CD4-positive, alpha-beta T cell treated with Interleukin-6 for 4 hours (primary cell): ENCODE measurements at regions not wholly inside any gene's neighbourhood (a gene's known extent, or its start where the extent isn't known, plus 50 kb on each side); places are given as distances from the start of the nearest gene placed in this dataset.
"Not testable (repeated sequence)": the region's sequence is repeated elsewhere in the genome, so short reads cannot be mapped to it uniquely, and the experiment has no call there.

Experiments used
- DNase-seq: peaks from one replicate; pipeline ENCODE4 v3.0.0-alpha.2; 2020; ENCODE audit warnings: mixed read lengths

DNA sequence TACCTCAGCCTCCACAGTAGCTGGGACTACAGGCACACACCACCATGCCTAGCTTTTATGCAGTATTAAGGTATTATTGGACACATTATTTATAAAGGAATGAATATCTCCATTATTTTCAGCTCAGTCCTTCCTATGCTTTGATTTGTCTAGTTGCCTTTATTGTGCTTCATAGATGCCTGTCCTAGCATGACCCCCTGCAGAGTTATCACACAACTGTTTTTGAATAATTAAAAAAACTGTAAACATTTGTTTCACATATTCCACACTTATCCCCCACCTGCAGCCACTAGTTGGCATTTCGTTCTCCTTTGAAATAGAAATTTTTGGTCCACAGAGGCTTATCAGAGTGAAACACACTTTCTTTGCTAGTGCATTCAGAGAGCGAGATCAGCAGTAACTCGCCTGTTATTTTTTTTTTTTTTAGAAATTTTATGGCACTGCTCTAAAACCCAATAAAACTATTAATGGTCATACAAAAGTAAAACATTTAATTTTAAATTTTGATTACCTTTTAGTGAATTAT is 151.8 kb upstream of the RASA1 start:
- DNase-seq: no peak

DNA sequence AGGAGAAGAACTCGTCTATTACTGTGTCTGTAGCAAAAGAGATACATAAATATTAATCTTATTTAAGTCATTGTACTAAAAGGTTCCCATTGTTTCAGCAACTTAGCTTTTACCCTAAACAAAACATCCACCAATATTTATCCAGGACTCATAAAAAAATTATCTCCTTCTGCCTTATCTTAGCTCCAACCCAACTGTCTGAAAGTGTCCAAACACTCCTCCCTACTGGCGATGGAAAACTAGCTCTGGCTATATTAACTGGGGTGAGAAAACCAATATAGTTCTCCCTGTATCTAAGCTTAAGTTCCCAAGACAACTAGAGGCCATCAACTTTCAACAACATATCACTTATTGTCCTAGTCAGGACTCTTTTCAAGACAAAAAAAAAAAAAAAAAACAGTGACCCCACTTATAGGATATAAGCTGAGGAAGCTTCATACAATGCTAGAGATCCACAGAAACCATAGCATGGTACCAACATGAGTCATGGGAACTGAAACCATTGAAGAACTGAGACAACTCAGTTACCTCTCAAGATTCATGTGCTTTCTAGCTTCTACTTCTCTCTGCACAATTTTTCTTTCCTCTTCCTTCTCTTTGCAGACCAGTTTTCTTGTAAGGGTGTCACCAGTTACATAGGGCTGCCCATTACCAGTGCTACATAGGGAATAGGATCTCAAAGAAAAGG is 150.7 kb upstream of the RASA1 start:
- no peak for DNase-seq

DNA sequence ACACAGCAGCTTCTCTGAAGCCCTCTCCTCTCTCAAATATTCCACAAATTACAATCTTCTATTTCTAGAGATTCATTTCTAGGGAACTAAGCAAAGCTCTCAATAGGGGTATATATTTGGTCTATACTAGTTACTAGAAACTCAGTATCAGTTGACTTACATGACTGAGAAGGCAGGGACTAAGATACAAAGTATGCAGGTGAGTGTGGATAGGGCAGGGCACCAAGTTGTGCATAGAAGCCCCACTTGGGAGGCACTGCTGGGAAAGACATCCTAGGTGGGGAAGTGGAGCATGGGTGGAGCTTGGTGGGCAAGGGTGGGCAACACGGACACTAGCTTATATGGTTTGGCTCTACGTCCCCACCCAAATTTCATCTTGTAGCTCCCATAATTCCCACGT is 148.1 kb upstream of the RASA1 start:
- no peak for DNase-seq

DNA sequence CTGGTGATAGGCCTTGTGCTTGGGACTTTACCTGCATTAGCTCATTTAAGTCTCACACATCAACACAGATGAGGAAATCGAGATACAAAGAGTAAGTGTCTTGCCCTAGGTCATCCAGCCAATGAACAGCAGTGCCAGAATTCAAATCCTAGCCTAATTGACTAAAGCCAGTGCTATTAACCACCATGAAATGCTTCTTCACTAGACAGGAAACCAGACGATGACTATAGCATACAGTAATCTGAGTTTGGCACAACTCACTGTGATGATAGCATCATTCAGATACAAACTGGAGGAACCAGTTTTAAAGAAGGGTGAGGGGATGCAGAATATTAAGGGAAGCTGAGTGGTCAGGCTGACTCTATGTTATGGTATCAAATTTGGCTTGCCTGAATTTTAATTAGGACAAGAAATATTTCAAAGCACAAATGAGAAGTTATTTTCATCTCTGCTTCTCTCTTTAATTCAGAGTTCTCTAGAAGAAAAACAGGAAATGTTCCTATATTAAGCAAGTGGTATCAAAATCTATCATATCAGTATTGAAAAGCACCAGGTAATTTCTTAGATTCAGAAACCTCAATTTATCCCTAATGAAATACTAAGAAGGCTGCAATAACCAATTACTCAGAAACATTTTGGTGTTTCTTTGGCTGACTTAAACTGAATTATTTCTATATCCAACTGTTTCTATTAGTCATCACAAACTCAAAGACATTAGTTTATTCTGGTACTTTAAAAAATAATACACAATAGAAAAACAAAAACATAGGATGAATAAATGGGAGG is 147.0 kb upstream of the RASA1 start:
- DNase-seq: peak; percentile 42

DNA sequence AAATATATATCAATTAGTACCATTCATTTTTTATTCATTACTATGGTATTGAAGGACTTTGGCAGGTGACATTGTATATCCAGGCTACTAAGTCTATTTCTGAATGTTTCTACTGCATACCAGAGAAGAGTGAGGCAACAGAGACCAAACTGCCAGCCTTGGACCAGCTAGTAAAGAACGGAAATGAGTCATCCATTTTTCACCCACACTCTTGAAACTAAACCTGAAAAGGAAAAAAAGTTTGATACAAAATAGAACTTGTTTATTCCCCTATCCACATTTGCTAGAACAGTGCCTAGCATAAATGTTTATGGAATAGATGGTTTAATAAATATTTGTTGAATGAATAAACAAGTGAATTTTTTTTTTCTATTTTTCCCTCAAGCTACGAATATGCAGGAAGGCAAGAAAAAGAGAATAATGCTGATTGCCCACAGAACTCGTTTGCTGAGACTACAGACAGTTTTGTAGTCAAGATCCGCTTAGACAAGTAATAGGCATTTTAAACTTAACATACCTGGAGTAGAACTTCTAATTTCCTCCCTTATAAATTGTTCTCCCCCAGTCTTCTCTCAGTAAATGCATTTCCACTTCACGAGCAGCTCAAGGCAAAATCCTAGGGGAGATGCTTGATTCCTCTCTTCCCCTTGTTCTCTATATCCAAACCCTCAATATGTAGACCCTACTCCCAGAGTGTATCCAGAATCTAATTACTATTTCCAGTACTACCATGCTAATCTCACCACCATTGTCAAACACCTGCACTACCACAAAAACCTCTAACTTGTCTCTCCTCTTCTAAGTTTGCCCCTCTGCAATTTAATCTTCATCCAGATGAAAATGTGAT is 146.2 kb upstream of the RASA1 start:
- DNase-seq: peak; percentile 50

DNA sequence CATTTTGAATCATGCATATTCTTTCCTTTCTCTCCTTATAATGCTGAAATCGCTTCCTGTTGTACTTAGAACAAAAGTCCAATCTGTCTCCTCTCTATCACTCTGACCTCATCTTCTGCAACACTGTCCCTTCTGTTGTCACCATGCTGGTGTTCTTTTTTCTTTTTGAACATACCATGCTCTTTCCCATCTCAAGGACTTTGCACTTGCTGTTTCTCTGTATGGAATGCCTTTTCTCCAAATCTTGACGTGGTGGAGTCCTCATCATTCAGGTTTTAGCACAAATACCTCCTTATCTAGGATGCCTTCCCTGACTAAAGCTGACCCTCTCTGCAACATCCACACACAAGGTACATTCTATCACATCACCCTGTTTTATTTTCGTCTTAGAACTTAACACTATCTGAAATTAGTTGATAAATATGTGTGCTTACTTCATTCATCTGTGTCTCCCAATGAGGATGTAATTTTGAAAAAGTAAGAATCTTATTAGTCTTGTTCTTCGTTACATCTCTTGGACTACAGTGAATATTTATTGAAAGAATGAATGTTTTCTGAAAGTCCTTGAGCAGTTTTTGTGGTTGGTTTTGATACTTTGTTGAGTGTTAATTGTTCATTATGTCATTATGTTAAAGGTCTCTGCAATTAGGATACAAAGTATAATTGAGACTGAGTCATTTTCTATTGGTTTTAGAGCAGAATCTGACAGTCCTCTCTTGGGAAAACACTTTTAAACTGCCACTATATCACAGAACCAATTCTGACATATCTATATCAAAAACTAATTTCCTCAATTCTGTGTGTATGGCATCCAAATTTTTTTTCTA is 145.3 kb upstream of the RASA1 start:
- no peak for DNase-seq

DNA sequence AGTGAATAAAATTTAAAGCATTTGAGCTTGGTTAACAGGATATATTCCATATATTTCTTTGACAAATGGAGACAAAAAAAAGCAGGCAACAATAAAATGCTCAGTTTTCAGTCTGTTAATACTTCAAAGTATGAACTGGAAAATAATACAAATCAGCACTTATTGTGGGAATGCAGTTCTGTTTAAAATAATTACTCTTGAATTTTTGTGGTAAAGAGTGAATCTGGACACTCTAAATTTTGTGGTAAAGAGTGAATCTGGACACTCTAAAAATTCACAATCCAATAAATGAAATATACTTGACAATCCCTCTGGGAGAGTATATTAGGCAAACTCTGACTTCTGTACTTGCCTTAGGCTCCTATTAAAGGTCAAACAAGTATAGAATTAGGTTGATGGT is 141.9 kb upstream of the RASA1 start:
- no peak for DNase-seq

DNA sequence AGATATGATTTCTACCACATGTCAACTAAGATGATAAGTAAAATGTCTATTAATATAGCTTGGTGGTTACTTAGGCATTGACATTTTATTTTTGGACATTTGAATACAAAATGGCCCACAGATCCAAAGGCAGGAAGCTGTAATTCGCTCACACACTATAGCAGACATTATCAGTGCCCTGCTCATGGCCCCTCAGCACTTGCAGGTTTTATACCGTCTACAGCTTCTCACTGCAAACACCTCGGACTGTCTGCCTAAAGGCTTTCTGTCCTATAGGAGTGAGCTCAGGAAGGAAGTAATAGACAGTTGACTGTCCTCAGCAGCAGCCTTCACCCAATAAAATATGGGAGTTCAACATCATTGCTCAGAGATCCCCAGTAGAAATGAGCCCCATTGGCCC is 140.8 kb upstream of the RASA1 start:
- DNase-seq: no peak

DNA sequence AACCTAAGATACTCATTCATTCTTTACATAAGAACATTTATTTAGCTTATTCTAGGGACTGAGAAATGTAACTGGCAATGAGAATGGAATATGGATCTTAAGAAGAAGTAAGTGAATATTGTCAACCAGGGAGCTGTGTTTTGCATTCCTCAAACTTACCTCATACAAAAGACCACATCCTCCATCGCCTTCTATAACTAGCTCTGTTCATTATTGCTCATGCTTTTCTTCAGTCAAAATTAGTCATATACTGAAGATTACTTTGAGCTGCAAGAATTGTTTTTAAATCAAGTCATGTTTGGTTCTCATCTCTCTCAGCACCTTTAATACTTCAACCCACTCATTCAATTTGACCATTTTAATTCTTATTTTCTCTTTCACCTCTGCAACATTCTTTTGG is 140.3 kb upstream of the RASA1 start:
- no peak for DNase-seq

DNA sequence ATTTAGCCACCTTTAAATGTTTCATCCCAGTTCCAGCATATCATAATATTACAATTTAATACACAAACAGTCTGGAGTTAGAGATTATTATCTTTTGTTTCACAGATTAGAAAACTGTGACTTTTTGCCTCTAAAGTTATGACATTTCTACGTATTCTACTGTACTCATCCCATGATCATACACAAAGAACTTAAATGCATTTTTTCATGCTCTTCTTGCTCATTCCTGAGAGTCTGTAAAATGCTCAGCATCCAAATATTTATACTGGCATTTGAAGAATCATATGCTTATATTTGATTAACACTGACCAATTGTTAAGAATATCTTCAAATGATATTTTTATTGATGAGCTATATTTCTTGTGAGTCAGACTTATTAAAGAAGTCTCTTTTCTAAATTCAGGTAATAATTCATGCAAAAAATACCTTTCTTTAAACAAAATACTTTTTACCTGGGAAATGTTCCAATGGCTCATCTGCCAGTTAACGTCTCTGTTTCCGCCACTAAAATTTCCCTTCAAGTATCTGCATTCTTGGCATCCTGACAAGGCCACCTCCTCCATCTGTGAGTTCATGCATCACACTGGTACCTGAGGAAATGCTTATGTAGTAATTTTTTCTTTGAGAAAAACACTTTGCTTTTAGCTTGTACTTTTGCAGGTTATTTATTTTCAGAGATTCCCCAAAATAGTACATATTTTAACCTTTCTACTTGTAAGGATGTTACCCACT is 139.6 kb upstream of the RASA1 start:
- peak; percentile 42 for DNase-seq

DNA sequence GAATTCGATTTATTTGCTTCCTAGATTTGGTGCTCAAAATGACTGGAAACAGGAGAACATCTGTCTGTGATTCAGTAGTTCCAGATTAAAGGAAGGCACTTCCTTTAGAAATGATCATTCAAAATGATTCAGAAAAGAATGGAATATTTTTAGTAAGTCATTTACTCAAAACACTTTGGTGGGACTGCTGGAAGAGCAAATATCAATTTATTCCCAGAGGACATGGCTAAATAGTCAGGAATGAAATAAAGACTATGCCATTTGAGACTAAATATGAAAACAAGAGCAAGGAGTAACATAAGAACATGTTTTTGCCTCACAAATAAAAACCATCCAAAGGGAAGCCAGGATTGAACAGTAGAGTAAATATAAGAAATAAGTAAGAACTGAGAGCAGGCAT is 138.6 kb upstream of the RASA1 start:
- DNase-seq: no peak

DNA sequence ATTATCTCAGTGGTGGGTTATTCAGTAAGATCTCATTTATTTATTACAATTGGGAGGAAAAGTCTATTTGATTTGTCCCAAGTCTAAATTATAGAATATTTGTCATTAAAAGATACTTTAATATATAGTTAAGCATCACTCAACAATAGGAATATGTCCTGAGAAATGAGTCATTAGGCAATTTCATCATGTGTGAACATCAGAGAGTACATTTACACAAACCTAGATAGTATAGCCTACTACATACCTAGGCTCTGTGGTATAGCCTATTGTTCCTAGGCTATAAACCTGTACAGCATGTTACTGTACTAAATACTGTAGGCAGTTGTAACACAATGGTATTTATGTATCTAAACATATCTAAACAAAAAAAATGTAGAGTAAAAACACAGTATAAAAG is 135.0 kb upstream of the RASA1 start:
- no peak for DNase-seq

DNA sequence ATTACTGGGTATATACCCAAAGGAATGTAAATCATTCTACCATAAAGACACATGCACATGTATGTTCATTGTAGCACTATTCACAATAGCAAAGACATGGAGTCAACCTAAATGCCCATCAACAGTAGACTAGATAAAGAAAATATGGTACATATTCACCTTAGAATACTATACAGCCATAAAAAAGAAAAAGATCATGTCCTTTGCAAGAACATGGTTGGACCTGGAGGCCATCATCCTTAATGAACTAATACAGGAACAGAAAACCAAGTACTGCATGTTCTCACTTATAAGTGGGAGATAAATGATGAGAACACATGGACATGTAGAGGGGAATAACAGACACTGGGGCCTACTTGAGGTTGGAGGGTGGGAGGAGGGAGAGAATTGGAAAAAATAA is 133.2 kb upstream of the RASA1 start:
- not testable (repeated sequence) for DNase-seq

DNA sequence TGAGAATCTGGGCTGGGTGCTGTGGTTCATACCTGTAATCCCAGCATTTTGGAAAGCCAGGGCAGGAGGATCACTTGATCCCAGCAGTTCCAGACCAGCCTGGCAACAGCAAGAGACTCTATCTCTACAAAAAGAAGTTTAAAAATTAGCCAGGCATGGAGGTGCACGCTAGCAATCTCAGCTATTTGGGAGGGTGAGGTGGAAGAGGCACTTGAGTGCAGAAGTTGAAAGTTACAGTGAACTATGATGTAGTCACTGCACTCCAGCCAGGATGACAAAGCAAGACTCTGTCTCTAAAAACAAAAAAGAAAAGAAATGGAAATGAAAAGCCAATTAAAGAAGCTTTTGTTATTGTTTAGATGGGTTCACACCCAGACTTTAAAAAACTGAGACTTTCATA is 131.6 kb upstream of the RASA1 start:
- DNase-seq: no peak

DNA sequence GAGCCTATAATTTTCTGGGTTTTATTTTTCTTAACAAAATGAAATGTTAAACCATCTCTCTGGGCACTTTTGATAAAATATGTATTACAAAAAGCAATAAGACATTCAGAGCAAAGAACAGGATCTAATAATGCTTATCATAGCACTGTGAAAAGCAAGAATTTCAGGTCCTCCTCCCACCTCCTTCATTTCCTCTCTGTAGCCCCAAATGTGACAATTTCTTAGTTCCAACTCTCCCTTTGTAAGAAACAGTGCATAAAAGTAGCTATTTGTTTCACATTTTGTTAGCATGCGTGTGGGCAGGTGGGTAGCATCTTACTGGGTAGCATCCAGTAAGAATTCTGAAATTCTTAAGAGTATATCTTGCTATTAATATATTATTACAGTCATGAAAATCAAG is 130.9 kb upstream of the RASA1 start:
- no peak for DNase-seq

DNA sequence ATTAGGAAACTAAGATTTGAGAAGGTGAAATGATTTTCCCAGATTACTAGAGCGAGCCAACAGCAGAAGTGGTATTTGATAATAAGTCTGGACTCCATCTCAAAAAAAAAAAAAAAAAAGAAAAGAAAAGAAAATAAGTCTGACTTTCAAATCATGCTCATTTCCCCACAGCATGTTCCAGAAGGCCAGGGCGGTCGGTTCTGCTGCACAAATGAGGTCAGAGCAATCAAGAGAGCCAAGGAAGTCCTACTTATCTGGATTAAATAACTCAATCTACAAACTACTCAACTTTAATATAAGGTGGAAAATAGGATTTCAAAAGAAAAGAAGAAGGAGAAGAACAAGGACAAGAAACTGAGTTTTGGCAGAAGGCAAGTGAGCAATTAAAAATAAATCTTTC is 130.4 kb upstream of the RASA1 start:
- DNase-seq: no peak

DNA sequence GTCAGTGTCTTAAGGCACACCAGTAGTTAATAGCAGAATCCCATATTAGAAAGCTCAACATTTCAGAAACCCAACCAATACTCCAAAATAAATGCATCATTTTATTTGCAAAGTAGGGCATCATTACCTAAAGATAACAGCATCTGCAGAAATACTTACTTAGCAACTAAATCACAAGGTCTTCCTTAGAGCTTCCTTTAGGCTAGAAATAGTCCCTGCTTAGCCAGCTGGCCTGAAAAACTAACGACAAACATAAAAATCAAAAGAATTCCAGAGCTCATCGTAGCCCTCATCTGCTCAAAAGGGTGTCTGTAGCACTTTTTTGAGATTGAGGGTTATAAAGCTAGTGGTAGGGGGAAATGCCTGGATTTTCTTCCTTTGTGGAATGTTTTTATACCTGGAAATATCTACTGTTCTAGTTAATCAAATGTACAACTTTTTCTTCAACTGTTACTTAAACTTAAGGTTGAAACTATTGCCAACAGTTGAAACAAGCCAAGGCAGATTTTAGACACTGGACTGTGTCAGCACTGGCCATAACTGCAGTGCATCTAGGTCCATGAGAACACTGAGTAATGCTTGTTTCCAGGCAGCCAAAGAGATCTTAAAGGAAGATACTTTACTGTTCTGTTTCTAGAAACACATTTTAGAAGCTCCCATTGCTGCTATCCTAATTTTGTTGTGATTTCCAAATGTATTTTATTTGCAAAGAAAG is 129.4 kb upstream of the RASA1 start:
- no peak for DNase-seq

DNA sequence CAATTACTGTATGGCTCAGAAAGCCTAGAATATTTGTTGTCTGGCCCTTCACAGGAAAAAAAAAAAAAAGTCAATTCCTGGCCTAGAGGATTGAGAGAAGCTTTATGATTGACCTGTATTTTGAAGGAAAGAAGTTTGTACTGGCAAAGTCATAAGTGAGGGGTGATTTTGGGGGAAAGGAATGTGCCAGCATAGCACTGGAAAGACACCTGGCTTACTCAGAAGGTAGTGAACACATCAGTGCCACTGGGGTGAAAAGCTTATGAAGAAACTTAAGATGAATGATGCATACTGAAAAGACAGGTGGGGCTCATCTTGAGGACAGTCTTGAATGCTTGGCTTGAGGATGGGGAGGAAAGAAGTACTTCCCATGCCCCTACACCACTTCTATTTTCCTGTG is 127.9 kb upstream of the RASA1 start:
- no peak for DNase-seq

DNA sequence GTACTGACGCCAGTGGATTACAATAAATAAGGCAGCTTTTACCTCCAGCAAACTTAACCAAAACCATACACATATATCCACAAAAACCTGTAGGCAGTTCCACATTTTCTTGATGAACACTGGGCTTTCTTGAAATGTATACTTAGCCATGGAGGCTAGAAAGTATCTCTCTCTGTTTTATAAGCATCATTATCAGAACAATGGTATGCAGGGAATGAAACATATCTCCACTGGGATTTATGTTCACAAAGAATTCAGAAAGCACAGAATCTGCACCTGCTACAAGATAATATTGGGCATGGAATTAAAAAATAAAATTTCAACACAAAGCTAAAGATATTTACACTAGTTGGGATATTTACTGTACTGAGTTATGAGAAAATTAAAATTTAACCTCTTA is 126.1 kb upstream of the RASA1 start:
- no peak for DNase-seq

DNA sequence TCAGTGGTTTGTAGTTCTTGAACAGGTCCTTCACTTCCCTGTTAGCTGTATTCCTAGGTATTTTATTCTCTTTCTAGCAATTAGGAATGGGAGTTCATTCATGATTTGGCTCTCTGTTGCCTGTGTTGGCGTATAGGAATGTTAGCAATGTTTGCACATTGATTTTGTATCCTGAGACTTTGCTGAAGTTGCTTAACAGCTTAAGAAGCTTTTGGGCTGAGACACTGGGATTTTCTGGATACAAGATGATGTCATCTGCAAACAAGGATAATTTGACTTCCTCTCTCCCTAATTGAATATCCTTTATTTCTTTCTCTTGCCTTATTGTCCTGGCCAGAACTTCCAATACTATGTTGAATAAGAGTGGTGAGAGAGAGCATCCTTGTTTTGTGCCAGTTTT is 121.8 kb upstream of the RASA1 start:
- not testable (repeated sequence) for DNase-seq

DNA sequence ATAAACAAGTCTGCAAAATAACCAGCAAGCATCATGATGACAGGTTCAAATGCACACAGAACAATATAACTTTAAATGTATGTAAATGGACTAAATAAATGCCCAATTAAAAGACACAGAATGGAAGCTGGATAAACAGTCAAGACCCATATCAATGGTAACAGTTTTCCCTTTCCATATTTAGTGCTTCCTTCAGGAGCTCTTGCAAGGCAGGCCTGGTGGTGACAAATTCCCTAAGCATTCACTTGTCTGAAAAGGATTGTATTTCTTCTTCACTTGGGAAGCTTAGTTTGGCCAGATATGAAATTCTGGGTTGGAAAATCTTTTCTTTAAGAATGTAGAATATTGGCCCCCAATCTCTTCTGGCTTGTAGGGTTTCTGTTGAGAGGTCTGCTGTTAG is 120.2 kb upstream of the RASA1 start:
- DNase-seq: no peak
